Nucleus accumbens (tissue), 56 donors: ENCODE measurements at regions not wholly inside any gene's neighbourhood (a gene's known extent, or its start where the extent isn't known, plus 50 kb on each side); places are given as distances from the start of the nearest gene placed in this dataset.

Source experiments
- DNase-seq, 56 donors: peaks; one replicate each; lab custom pipeline; 2025; lab: John Stamatoyannopoulos, UW

DNA sequence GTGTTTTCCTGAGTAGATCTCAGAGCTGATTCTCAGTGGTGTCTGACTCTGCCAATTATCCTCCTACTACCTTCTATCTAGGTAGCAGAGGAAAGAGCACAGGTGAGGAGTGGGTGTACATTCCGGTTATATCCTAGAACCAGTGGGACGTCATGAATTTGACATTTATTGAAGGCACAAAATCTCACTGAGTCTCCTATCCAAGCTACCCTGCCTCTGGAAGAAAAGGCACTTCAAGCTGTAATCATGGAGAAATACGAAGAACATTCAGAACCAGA lies 952.2 kb downstream of the TUSC7 start:
- peak in 8 of 56 donors; percentile 3 to 34 (median 18) for DNase-seq

DNA sequence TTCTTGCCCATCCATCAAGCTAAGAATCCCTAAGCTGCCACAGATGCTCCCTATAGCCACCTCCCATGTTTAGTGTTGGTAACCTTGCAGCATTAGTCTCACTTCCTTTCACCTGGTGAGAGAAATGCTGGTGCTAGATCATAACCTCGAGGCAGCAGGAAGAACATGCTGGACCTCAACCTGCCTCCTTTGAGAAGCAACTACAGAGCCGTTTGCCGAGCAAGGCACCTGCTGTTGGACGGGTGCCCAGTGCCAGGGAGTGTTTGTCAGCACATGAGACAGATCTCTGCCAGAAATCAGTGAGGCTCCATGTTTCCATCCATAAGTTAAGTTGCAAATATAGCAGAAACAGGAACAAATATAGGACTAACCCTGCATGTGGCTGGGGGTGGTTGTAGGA lies 955.7 kb downstream of the TUSC7 start:
- DNase-seq, result peak in 3 of 56 donors; percentile 1 to 9 (median 3)

DNA sequence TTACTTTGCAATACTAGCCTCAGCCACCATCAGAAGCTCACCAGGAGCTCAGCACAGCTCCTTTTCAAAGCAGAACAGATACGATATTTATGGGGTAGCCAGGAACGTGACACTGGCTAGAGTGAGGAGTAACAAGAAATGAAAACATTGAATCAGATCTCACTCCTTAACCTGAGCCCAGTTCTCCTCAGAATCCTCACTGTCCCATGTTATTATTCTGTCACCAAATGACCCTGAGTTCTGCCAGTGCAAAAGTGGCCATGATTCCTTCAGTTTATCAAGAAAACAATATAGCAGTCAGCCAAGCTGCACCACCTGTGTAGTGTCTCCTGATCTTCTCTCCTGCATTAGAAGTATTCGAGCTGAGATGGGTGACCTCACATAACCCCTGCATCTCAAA lies 956.7 kb downstream of the TUSC7 start:
- no peak for DNase-seq

DNA sequence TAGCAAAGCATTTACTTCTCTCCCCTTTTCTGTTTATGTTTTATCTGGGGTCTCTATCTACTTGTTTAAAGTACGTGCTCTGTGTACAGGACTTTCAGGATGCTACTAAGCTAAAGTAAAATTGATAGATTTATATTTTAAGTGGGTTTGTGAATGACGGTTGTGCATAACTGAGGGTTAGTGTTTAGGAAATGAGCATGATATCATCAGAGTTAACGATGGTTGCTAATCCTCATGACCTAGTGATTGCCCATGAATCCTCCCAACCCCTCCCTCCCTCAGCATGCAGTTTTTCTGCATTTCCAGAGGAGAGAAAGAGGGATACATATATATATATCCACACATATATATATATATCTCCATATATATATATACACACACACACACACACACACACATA lies 957.2 kb downstream of the TUSC7 start:
- DNase-seq, result no peak

DNA sequence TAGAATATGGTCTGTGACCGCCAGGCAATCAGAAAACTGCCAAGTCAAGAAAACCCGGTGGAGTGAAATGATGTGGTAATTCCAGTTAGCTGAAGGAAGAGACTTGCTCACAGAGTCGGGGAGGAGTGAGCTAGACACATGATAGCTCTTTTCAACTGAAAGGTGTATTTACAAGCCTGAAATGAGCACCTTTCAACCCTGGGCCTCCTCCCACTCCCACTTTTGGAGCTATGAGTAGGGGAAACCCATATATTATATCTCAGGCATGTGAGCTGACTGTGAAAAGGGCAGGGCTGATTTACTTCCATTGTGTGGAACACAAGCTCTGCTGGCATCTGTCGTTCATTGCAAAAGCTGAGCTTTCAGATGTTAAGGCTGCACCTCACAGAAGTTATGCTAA lies 960.2 kb downstream of the TUSC7 start:
- no peak for DNase-seq

DNA sequence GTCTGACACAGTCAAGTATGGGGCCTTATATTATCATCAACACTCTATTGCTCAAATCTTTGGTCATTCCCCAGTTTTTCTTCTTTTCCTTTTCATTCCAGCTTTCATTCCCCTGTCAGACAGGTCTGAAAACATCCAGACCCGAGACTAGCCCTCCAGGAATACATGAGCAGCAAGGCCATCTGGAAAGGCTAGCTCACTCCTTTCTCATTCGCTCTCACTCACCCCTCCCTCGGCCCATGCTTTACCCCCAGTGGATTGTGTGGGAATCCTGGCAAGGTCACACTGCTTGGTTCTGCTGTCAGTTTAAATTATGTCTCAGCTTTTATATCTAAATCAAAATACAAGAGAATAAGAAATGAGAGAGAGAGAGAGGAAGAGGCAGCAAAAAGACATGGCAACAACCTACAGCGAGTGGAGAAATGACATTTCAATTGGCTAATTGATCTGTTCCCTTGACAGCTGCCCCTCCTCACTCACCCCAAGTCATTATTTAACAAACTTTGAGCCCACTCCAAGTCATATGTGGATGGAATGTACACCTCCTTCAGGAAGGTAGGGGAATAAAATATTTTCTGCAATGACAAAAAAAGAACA lies 962.2 kb downstream of the TUSC7 start:
- no peak for DNase-seq

DNA sequence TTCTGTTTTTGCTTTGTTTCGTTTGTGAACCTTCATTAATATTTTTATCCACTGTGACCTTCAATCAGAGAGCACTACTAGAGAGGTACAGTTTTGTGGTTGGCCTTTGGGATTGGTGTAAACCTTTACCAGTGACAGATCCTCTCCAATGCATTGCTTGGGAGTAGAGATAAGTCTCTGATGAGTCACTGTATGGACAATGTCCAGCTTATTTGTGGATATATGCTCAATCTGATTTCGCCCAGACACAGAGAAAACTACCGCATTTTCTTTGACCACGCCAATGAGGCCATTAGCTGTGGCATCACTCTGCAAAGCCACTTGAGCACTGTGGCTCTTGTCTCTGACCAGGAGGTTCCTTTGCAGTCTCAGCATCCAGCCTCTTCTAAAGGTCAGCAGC lies 964.7 kb downstream of the TUSC7 start:
- DNase-seq, result no peak

DNA sequence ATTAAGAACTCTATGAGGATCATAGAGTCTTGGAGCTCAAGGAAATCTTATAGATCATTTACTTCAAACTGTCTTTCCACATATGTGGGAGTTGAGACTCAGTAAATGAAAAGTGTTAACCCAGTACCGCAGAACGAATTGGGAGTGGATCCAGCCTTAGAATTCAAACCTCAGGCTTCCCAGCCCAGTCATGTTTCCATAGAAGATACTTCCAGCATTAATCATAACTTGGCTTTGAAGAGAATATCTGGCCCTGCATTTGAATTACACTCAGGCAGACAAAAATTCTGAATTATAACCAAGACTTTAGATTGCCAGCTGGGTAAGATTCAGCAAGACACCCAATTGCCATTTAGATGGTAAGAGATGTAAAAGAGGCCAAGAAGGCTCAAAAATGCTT lies 972.0 kb downstream of the TUSC7 start:
- DNase-seq, result no peak

DNA sequence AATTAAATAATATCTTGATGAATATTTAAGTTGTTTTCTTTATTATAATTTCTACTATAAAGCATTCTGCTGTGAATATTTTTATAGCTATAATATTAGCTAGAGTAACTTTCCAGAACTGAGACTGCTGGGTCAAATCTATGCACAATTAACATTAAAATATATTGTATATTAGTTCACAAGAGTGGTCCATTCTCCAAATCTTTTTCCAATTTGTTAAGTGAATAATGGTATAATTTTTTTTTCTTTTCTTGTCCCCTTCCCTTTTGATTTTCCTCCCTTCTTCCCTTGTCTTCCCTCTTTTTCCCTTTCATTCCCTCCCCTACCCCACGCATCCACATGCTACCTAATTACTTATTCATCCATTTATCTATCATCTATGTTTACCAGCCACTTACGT lies 977.5 kb downstream of the TUSC7 start:
- no peak for DNase-seq

DNA sequence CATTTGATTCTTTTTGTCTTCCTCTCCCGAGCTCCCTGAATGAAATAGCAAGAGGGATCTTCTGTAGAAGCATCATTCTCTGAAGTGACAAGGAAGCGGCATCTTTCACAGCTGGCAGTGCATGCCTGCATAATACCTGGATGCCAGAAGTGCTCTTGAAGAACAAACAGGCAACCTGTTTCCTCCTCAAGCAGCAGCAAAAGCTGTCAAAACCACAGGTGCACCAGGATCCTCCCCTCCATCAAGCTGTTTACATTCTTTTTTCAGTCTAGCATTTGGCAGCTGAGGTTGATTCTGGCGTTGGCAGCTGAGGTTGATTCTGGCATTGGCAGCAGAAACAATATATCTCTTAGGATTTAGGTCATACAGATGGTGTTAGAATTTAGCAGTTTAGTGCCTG lies 979.0 kb downstream of the TUSC7 start:
- DNase-seq, result no peak

DNA sequence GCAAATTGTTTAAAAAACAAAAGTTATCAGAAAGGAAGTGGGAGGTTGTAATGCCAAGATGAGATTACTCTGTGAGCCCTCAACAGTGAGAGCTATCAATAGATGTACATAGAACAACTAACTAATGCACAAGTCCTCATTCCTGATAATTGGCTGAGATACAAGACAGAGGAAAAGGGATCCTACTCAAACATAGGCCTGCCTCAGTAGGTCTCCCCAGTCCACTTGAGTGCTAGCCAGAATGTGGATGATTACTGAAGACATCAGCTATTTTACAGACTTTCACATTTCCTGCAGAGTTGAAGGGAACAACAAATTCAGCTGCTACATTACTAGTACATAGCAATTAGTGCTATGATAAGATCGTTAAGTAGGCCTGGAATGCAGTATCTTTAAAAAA lies 981.9 kb downstream of the TUSC7 start:
- DNase-seq, result no peak

DNA sequence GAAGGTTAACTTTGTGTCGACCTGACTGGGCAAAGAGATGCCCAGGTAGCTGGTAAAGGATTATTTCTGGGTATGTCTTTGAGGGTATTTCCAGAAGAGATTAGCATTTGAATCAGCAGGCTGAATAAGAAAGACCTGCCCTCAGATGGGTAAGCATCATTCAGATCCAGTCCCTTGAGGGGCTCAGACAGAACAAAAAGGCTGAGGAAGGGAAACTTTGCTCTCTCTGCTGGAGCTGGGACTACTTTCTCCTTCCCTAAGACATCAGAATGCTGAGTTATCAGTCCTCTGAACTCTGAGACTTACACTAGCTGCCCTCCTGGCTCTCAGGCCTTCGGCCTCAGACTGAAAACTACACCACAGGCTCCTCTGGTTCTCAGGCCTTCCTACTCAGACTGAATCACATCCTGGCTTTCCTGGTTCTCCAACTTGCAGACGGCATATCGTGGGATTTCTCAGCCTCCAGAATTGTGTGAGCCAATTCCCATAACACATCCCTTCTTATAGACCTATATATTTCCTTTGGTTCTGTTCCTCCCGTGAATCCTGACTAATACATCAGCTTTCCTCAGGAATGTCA lies 982.9 kb downstream of the TUSC7 start:
- no peak for DNase-seq

DNA sequence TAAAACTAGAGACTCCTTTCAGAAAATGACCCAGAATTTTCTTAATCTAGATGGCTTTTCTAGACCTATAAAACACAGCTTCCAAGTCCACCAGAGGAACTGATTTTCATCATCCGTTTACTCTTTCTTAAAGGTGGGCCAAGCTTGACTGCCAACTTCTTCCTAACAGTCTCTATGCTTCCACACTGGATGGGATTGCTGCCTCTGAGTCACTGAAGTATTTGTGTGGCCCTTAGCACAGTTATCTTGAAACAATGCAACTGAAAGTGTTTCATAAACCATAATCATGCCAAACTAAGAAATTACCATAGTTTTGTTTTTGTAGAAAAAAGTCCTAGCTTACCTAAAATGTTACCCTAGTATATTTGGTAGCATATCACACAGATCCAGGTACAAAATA lies 985.7 kb downstream of the TUSC7 start:
- no peak for DNase-seq

DNA sequence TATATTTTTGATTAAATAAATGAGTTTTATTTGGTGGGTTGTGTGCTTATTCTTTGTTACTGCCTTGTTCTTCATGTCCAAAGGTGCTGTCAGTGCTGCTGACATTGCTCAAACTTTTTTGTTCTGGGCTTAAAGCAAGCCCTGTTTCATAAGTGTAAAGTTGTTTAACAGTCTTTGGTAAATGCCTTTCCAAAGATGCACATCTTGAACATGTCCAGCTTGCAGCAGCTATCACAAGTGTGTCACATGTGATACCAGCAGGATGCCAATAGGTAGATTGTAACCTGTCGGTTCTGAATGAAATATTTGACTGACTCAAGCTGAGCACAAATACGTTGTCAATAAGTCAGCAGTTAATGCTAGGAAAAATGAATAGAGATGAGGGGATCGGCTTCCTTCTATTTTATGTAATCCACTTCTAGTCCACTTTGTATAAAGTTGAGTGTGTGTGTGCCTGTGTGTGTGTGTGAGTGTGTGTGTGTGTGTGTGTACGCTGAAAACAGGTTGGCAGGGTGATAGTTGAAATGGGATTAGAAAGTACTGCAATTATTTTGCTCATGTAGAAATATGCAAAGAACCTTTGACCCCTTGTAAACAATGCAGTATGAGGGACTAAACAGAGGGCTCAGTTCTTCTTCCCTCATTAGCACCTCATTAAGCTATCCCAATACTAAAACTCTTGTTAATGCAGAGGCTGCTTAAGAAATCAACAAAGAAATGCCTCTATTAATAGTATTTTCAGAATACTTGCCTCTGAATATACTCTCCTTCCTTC lies 986.5 kb downstream of the TUSC7 start:
- no peak for DNase-seq

DNA sequence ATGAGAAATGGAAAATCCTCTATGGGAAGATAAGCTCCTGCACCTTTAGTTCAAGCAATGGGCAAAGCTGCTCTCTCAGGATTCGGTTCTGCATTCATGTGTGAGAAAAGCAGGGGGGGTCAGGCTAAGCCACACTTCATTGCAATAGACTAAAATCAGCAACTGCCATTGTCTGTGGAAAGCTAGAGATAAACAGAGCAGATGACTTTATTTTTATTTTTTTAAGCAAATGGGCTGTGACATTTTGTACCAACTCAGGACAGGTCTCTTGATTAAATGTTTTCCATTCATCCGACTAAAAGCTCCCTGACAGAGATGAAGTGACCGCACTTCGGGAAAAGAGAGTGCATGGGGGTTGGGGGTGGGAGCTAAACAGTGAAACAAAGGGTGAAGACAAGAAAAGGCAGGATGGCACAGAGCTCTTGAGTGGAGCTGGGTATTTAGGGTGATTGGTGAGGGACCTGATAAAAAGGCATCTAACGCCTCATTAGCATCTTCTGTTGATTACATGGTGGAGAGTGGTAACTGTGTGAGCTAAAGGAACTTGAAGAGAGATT lies 987.4 kb downstream of the TUSC7 start:
- no peak for DNase-seq

DNA sequence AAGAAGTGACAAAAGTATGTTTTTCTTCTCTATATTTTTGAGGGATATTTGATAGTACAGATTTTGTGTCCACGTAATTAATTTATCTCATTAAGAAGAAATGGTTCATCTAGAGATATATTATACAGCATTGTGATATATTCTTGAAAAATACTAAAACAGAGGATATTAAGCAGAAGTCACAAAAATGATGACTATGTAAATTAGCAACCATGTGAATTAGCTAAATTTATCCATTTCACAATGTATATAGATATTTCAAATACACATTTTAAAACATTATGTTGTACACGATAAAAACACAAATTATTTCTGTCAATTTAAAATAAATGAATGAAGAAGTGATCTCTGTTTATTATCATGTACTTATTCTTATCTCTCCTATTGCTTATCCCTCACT lies 989.5 kb downstream of the TUSC7 start:
- DNase-seq, result no peak

DNA sequence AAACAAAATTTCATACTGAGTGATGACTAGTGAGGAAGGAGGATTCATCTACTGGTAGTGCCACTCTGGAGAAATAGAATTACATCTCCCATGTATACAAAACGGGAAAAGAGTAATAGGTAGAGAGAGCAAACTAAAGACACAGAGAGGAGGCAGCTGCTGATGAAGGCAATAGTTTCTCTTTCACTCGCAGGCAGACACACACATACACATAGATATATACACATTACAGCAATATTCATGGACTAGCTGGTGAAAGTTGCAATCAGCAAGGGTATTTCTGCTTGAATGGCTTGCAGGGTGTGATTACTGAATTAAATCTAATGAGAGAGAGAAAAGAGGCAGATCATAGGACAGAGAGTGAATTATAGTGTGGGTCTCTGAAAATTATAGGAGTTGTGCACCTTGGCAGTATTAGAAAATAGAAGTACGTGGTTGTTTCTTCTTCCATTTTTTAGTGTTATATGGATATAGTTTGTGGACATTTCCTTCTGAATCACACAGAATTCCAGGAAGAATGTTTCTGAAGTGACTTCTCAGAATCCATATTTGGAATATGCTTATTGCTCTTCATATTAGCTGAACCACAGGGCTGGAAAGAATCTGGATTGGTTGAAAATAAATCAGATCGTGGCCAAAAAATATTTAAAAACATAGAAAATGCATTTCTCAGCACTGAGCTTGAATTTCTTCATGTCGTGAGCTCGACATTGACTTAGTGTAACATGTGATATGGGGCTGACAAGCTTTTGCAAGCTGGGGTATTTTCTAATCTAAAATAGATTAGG lies 991.2 kb downstream of the TUSC7 start:
- DNase-seq, result no peak

DNA sequence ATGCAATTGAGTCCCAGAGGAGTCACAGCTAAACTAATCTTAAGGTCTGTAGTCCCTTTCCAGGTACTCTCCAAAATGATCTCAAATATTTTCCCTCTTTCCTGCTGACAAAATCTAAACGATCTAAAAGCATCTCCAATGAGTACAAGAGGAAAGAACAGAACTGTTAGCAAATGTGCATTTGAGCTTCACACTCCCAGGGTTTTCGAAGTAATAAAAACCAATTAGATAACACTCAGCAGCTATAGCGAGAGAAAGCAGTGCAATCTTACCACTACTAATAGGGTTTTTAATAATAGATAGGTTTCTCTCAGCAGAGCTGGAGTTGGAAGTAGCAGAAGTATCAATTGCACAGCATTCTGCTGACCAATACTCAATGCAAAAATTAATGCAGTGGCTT lies 995.4 kb downstream of the TUSC7 start:
- no peak for DNase-seq

DNA sequence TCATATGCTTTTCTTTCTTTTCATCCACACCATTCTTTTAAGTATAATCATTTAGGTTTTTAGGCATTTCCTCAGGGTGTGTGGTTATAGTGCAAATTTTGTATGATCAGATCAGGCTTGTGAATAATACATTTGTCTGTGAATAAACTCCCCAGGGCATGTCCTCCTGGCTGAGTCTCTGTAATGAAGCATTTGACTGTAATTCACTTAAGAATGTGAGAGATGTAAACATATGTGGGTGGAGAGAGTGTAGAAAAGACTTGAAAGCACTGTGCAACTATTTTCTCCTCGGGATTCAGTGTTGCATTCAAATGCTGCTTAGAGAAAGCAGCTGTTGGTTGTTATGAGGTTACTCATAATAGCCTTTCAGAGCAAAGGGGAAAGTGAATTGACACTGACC lies 996.5 kb downstream of the TUSC7 start:
- DNase-seq, result no peak

DNA sequence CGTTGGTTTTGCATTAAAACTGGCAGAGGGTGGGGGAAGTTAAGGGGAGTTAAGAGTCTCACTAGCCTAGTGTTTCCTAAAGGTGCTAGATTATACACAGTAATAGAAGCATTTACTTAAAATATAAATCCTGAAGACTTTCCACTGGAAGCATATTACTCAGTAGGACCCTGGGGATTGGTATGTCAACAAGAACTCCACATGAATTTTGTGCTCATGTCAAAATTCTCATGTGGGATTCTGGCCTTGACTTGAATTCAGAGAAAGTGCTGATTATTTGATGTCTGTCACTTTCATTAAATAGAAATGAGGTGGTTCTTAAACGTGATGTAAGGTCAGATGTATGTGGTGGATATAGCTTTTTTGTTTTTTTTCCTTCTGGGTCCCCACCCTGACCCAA lies 997.2 kb downstream of the TUSC7 start:
- no peak for DNase-seq

DNA sequence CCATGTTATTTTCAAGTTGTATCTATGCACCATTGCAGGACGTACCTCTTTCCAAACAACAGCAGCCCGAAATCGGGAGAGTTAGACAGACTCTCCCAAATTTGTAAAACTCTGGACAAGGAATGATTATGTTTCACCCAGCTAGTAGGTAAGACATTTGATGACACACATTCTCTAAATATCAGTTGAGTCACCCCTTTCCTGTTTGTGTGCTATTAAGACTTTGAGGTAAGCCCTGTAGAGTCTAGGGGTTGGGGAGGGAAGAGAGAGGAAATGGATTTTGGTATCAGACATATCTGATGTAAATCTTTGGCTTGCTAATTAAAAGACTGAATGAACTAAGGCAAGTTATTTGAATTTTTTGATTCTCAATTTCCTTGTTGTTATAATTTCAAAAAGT lies 999.0 kb downstream of the TUSC7 start:
- no peak for DNase-seq
